Stimulated activated naive B cell treated with anti-CD40 and anti-IgM and Interleukin-4, amounts not matched to agents 10 μg/mL and 1 μg/mL and 100 μg/mL, for 72 hours (primary cell): ENCODE measurements at regions not wholly inside any gene's neighbourhood (a gene's known extent, or its start where the extent isn't known, plus 50 kb on each side); places are given as distances from the start of the nearest gene placed in this dataset.

Source experiments
- ATAC-seq, 2 donors: fragments of 150-1000 bp; cut with Tn5 transposase; replicated peaks; 2 replicates each; pipeline ENCODE4 v1.10.0; 2021; ENCODE audit warnings: moderate library complexity in 1 of 2
- DNase-seq: peaks from one replicate; pipeline ENCODE4 v3.0.0; 2021
- H3K27ac Mint-ChIP-seq: one replicate; pipeline ENCODE4 v1.8.0; 2022; ENCODE audit warnings: mild to moderate bottlenecking, mixed read lengths
- H3K27me3 Mint-ChIP-seq, 2 donors: one replicate each; pipeline ENCODE4 v1.8.0; 2022; ENCODE audit warnings: mixed read lengths in 2 of 2
- H3K36me3 Mint-ChIP-seq, 2 donors: one replicate each; pipeline ENCODE4 v1.8.0; 2022; ENCODE audit warnings: mixed read lengths in 2 of 2, mild to moderate bottlenecking in 1 of 2
- H3K4me1 Mint-ChIP-seq, 2 donors: one replicate each; pipeline ENCODE4 v1.8.0; 2022; ENCODE audit warnings: mixed read lengths in 2 of 2, mild to moderate bottlenecking in 1 of 2
- H3K4me3 Mint-ChIP-seq, 2 donors: one replicate each; pipeline ENCODE4 v1.8.0; 2022; ENCODE audit warnings: mild to moderate bottlenecking in 2 of 2, mixed read lengths in 2 of 2, moderate library complexity in 1 of 2
- H3K9me3 Mint-ChIP-seq, 2 donors: one replicate each; pipeline ENCODE4 v1.8.0; 2022; ENCODE audit warnings: mixed read lengths in 2 of 2, mild to moderate bottlenecking in 1 of 2

DNA sequence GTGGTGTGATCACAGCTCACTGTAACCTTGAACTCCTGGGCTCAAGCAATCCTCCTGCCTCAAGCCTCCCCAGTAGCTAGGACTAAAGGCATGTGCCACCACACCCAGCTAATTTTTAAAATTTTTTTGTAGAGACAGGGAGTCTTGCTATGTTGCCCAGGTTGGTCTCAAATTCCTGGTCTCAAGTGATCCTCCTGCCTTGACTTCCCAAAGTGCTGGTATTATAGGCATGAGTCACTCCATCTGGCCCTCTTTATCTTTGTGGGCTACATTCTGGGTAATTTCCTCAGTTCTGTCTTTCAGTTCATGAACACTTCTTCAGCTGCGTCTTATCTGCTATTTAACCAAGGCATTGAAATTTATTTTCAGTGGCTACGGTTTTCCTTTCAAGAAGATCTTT, 196.6 kb upstream of the IER5L start:
- Mint-ChIP-seq H3K9me3 (peaks cover 0 to 8% of the 10 kb centered on the region in 2 donors), H3K27ac (no peak overlapping the region), H3K27me3 (peaks cover 19 to 27% of the 10 kb centered on the region in 2 donors), H3K4me3 (no peak overlapping the region), H3K4me1 (no peaks in the 10 kb centered on the region), H3K36me3 (peaks cover 0 to 5% of the 10 kb centered on the region in 2 donors)
- DNase-seq (no peak), ATAC-seq (no peak)

DNA sequence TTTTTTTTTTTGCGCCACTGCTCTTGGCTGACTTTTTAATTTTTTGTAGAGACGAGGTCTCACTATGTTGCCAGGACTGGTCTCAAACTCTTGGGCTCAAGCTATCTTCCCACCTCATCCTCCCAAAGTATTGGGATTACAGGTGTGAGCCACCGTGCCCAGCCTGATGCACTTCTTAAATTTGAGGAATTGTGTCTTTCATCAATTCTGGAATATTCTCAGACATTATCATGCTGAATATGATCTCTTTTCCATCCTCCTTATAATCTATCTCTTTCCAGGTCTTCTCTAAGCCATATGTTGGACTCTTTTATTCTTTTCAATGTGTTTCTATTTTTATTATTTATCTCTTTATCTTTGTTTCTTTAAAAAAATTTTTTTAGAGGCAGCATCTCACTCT, 196.2 kb upstream of the IER5L start:
- ATAC-seq (no peak), DNase-seq (no peak)
- H3K36me3 Mint-ChIP-seq = peaks cover 0 to 5% of the 10 kb centered on the region in 2 donors
- peaks cover 0 to 8% of the 10 kb centered on the region in 2 donors for H3K9me3 Mint-ChIP-seq
- no peak overlapping the region for H3K4me3 Mint-ChIP-seq
- H3K4me1 Mint-ChIP-seq = no peaks in the 10 kb centered on the region
- peaks cover 16 to 25% of the 10 kb centered on the region in 2 donors for H3K27me3 Mint-ChIP-seq
- H3K27ac Mint-ChIP-seq = no peak overlapping the region

DNA sequence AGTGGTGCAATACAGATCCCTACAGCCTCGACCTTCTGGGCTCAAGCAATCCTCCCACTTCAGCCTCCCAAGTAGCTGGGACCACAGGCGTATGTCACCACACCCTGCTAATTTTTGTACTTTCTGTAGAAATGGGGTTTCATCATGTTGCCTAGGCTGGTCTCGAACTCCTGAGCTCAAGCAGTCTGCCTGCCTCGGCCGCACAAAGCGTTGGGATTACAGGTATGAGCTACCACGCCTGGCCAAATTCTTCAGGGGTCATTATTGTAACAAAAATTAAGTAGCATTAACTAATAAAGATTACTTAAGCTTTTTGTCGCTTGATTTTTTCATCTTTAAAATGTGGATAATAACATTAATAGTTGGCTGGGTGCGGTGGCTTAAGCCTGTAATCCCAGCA, 195.3 kb upstream of the IER5L start:
- H3K27me3 Mint-ChIP-seq = peaks cover 8 to 17% of the 10 kb centered on the region in 2 donors
- H3K27ac Mint-ChIP-seq = no peak overlapping the region
- DNase-seq (no peak), ATAC-seq (no peak)
- peaks cover 0 to 5% of the 10 kb centered on the region in 2 donors for H3K36me3 Mint-ChIP-seq
- peaks cover 0 to 13% of the 10 kb centered on the region in 2 donors for H3K9me3 Mint-ChIP-seq
- no peak overlapping the region for H3K4me3 Mint-ChIP-seq
- no peaks in the 10 kb centered on the region for H3K4me1 Mint-ChIP-seq

DNA sequence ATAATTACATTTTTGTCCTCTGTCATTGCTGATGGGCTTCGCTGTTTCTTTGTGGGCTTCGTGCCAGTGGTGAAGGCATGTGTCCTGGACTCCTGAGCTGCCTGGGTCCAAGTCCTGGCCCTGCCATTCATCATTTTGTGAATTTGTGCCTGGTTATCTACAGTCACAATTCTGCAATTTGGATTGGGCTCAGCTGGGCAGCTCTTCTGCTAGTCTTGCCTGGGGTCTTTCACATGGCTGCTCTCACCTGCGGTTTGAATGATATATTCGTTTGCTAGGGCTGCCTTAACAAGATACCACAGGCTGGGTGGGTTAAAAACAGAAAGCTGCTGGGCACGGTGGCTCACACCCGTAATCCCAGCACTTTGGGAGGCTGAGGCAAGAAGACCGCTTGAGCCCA, 192.7 kb upstream of the IER5L start:
- H3K27me3 Mint-ChIP-seq = peaks cover 0 to 11% of the 10 kb centered on the region in 2 donors
- DNase-seq (no peak), ATAC-seq (no peak)
- H3K27ac Mint-ChIP-seq = no peak overlapping the region
- peaks cover 0 to 13% of the 10 kb centered on the region in 2 donors for H3K9me3 Mint-ChIP-seq
- H3K4me3 Mint-ChIP-seq = no peak overlapping the region
- H3K36me3 Mint-ChIP-seq = peaks cover 0 to 5% of the 10 kb centered on the region in 2 donors
- H3K4me1 Mint-ChIP-seq = no peaks in the 10 kb centered on the region

DNA sequence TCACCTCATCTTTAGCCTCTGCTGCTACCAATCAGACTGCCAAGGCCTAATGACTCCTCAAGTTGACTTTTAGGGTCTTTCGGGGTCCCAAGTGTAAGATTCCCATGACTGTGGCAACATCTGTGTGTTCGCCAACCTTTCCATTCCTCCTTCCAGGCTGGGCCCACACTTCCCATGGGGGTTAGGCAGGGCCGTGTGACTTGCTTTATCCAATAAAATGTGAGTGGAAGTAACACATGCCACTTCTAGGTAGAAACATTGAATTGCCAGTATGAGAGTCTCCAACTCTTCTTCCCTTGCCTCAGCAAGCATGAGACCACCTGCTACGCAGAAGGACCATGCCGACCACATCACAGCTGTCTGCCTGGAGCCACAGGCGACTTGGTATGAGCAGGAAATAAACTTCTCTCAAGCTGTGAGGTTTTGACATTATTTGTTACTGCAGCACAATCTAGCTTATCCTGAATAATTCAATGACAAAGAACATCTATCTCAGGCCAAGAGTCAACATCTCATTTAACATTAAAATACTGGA, 190.4 kb upstream of the IER5L start:
- Mint-ChIP-seq H3K27me3 (peaks cover 0 to 12% of the 10 kb centered on the region in 2 donors), H3K27ac (no peak overlapping the region), H3K4me3 (no peak overlapping the region), H3K4me1 (no peaks in the 10 kb centered on the region), H3K36me3 (no peaks in the 10 kb centered on the region), H3K9me3 (peaks cover 0 to 10% of the 10 kb centered on the region in 2 donors)
- no peak for DNase-seq
- ATAC-seq = no peak

DNA sequence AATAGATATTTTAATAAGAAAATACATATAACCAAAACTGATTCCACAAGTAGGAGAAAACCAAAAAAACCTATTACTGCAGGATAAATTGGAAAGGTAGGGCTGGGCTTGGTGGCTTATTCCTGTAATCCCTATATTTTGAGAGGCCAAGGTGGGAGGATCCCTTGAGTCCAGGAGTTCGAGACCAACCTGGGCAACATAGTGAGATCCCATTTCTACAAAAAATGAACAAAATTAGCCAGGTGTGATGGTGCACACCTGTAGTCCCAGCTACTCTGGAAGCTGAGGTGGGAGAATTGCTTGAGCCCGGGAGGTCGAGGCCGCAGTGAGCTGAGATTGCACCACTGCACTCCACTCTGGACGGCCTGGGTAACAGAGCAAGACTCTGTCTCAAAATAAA, 189.2 kb upstream of the IER5L start:
- peaks cover 0 to 14% of the 10 kb centered on the region in 2 donors for H3K27me3 Mint-ChIP-seq
- no peaks in the 10 kb centered on the region for H3K36me3 Mint-ChIP-seq
- H3K4me1 Mint-ChIP-seq = peaks cover 2 to 4% of the 10 kb centered on the region in 2 donors

DNA sequence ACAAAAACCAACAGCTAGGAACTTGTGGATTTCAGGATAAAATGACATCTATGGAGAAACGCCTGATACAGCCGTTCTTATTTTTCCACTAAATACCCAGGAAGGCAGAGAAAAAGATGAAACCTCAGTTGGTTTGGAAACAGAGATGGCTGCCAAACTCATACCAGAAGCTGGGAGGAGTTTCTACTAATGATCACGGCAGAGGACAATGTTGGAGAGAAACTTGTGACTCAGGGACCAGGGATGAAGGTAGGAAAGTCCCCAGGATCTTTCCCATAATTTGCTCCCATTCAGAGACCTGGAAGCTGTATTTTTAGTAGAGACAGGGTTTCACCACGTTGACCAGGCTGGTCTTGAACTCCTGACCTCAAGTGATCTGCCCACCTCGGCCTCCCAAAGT, 187.1 kb upstream of the IER5L start:
- Mint-ChIP-seq H3K4me3 (no peak overlapping the region), H3K27ac (no peak overlapping the region)

More for the DNA sequence above, 189.2 kb upstream of the IER5L start:
- H3K4me3 Mint-ChIP-seq = no peak overlapping the region
- no peak overlapping the region for H3K27ac Mint-ChIP-seq
- ATAC-seq (no peak), DNase-seq (no peak)
- peaks cover 0 to 10% of the 10 kb centered on the region in 2 donors for H3K9me3 Mint-ChIP-seq

DNA sequence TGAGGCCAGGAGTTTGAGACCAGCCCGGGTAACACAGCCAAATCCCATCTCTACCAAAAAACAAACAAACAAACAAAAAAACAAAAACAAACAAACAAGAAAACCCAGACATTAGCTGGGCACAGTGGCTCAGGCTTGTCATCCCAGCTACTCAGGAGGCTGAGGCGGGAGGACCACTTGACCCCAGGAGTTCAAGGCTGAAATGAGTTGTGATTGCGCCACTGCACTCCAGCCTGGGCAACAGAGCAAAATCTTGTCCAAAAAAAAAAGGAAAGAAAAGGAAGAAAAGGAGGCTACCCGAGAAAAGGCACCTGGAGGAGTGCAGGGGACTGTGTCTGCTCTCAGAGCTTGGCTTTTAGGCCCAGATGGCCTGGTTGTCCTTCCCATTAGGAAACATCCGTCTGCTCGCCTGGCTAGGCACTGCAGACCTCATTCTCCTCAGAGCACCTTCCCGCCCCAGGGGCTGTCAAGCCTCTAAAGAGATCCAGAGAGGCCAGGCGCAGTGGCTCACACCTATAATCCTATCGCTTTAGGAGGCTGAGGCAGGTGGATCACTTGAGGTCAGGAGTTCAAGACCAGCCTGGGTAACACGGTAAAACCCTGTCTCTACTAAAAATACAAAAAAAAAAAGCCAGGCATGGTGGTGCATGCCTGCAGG, 185.3 kb upstream of the IER5L start:
- ATAC-seq = no peak
- no peaks in the 10 kb centered on the region for H3K9me3 Mint-ChIP-seq
- peaks cover 7 to 8% of the 10 kb centered on the region in 2 donors for H3K4me1 Mint-ChIP-seq
- H3K36me3 Mint-ChIP-seq = no peaks in the 10 kb centered on the region
- no peak for DNase-seq
- H3K27ac Mint-ChIP-seq = no peak overlapping the region
- H3K27me3 Mint-ChIP-seq = peaks cover 14 to 33% of the 10 kb centered on the region in 2 donors
- no peak overlapping the region for H3K4me3 Mint-ChIP-seq

More for the DNA sequence above, 187.1 kb upstream of the IER5L start:
- ATAC-seq = no peak
- H3K27me3 Mint-ChIP-seq = peaks cover 3 to 18% of the 10 kb centered on the region in 2 donors
- peaks cover 7 to 8% of the 10 kb centered on the region in 2 donors for H3K4me1 Mint-ChIP-seq
- peaks cover 0 to 5% of the 10 kb centered on the region in 2 donors for H3K9me3 Mint-ChIP-seq
- DNase-seq = no peak
- no peaks in the 10 kb centered on the region for H3K36me3 Mint-ChIP-seq

DNA sequence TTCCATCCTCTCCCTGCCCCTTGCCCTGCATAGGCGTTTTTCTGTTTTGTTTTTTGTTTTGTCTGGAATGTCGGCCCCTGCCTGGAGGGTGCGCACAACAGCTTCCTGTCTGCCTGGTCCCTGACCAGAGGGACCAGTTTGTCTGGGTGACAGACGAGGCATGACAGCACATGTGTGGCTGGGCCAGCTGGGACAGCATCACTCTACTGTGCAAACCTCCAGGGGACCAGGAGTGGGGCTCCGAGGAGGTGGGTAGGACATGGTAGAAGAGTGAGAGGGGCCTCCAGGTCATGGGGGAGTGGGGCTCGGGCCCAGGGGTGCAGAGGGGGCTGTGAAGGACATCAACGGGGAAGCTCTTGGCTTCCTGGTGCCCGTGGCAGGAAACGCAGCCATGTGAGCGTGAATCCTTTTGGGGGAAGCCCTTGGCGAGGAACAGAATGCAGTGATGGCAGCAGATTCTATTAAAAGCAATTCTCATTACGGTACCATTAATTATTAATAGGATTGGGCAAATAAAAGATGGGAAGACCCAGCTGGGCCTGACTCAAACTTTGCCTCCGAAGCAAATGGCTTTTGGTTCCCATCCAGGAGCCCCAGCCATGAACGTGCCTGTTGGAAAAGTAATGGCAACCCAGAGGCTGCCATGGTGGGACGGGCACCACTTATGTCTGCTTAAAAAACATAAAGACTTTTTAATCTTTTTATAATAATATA, 184.4 kb upstream of the IER5L start:
- Mint-ChIP-seq H3K27ac (no peak overlapping the region), H3K27me3 (peaks cover 15 to 33% of the 10 kb centered on the region in 2 donors), H3K4me1 (peaks cover 7 to 8% of the 10 kb centered on the region in 2 donors), H3K9me3 (no peaks in the 10 kb centered on the region), H3K36me3 (no peaks in the 10 kb centered on the region), H3K4me3 (no peak overlapping the region)
- peak in 1 of 2 donors; percentile 59 for ATAC-seq
- no peak for DNase-seq

DNA sequence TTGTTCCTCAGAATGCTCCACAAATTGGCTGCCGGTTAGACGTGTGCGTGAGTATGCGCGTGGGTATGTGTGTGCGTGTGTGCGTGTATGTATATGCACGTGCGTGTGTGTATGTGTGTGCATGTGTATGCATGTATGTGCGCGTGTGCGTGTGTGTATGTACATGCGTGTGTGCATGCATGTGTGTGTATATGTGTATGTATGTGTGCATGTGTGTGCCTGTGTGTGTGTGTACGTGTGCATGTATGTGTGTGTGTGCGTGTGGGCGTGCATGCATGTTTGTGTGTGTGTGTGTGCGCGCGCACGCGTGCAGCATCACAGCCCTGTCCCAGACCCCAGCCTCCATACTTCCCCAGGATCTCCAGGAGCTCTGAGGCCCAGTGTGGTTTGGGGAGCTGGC, 183.1 kb upstream of the IER5L start:
- ATAC-seq (no peak), DNase-seq (no peak)
- H3K9me3 Mint-ChIP-seq = no peaks in the 10 kb centered on the region
- no peak overlapping the region for H3K27ac Mint-ChIP-seq
- H3K36me3 Mint-ChIP-seq = peaks cover 0 to under 1% of the 10 kb centered on the region in 2 donors
- H3K4me1 Mint-ChIP-seq = peaks cover 8 to 9% of the 10 kb centered on the region in 2 donors
- no peak overlapping the region for H3K4me3 Mint-ChIP-seq
- peaks cover 24 to 43% of the 10 kb centered on the region in 2 donors for H3K27me3 Mint-ChIP-seq

DNA sequence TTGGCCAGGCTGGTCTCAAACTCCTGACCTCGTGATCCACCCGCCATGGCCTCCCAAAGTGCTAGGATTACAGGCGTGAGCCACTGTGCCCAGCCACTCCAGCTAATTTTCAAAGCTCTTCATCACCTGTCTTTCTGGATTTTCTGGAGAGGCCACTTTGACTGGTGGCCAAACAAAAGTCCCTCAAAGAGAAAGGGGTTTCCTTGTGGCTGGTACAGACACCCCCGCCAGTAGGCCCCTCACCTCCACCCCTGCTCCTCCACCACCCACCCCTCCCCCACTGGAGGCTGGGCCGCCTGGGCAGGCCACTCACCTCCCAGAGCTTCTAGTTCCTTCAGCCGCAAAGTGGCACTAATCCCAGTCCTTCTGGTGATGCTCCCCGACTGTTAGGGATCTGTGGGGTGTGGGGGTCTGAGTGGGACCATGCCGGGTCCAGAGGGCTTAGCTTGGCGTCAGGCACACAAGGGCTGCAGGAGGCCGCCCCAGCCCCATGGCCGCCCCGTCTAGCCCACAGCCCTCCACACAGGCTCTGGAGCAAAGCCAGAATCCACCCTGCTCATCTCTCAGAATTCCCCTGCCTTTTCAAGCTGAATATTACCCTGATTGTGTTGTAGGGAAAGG, 182.0 kb upstream of the IER5L start:
- Mint-ChIP-seq H3K4me3 (no peak overlapping the region), H3K4me1 (peaks cover 8 to 9% of the 10 kb centered on the region in 2 donors)

DNA sequence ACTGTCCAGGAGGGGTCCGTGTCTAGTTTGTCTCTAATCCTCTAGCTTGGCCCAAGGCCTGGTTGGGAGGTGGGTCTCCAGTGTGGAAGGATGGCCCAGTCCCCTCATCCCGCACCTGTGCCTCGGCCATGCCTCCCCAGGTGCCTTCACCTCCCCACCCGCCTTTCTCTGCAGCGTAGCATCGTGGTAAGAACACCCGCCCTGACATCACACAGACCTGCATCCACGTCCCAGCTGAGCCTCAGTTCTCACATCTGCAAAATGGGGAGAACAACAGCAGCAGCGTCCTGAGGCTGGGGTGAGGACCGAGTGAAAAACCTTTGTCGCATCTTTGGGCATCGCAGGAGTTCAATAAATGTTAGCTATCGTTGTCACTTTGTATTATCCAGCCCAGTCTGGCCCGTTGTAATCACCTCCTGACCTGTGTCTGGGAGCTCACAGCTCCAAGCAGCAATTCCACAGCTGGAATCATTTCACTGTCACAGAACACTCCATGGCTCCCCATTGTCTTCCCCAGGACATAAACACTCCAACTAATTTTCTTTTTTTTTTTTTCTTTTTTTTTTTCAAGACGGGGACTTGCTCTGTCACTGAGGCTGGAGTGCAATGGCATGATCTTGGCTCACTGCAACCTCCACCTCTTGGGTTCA, 181.2 kb upstream of the IER5L start:
- H3K27me3 Mint-ChIP-seq = peaks cover 31 to 47% of the 10 kb centered on the region in 2 donors
- no peak for DNase-seq
- no peak overlapping the region for H3K4me3 Mint-ChIP-seq
- no peak for ATAC-seq
- H3K4me1 Mint-ChIP-seq = peaks cover 8 to 9% of the 10 kb centered on the region in 2 donors
- H3K36me3 Mint-ChIP-seq = peaks cover 0 to 9% of the 10 kb centered on the region in 2 donors
- H3K27ac Mint-ChIP-seq = no peak overlapping the region
- H3K9me3 Mint-ChIP-seq = peaks cover 4 to 5% of the 10 kb centered on the region in 2 donors

More for the DNA sequence above, 182.0 kb upstream of the IER5L start:
- H3K36me3 Mint-ChIP-seq = peaks cover 0 to 9% of the 10 kb centered on the region in 2 donors
- no peak for DNase-seq
- H3K27me3 Mint-ChIP-seq = peaks cover 31 to 51% of the 10 kb centered on the region in 2 donors
- peaks cover 4 to 5% of the 10 kb centered on the region in 2 donors for H3K9me3 Mint-ChIP-seq
- no peak overlapping the region for H3K27ac Mint-ChIP-seq
- ATAC-seq = no peak

DNA sequence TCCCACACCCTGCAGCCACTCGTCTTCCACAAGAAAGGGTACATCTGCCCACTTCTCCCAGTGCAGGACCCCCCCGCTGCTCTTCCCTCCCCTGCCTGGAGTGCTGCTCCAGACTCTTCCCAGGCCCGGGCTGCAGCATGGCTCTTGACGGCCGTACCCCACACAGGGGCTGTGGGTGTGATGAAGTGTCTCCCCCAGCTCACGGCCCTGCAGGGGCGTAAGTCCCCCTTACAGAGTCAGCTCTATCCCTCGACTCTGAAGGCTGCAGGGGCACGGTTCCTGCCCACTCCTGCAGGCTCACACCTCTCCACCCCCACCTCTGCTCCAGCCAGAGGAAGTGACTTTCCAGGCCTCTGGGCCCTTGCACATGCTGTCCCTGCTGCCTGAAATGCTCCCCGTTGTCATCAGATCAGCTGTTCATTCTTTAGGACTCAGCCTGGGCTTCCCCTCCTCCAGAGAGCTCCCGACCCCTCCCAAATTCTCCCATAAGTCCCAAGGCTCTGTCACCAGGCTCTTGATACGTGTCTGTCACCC, 180.6 kb upstream of the IER5L start:
- Mint-ChIP-seq H3K27ac (no peak overlapping the region), H3K36me3 (peaks cover 0 to 9% of the 10 kb centered on the region in 2 donors), H3K4me1 (peaks cover 8 to 9% of the 10 kb centered on the region in 2 donors), H3K27me3 (peaks cover 34 to 50% of the 10 kb centered on the region in 2 donors), H3K4me3 (no peak overlapping the region), H3K9me3 (peaks cover 4 to 5% of the 10 kb centered on the region in 2 donors)
- DNase-seq (no peak), ATAC-seq (no peak)
